ENCODE measurements at regions not wholly inside any gene's neighbourhood (a gene's known extent, or its start where the extent isn't known, plus 50 kb on each side); places are given as distances from the start of the nearest gene placed in this dataset.

GRCh38 chr18:22102953-22103646 is 66.3 kb upstream of the GATA6 start:
- no peak for TF ChIP-seq POLR2A (IDR thresholded peaks at IDR 0.05; ENCODE audit: low read depth)
- peak in 1 of 2 donors; percentile 12 for TF ChIP-seq POLR2AphosphoS5 (IDR thresholded peaks at IDR 0.05)
- no peak for TF ChIP-seq EP300 (IDR thresholded peaks at IDR 0.05)
- TF ChIP-seq CTCF (IDR thresholded peaks at IDR 0.05): no peak
- WGBS: 48% methylated on average over 7 of the region's 7 CpGs
- Histone ChIP-seq H3K27me3 (no peaks in the 10 kb centered on the region), H3K9me3 (no peaks in the 10 kb centered on the region), H3K27ac (replicated peaks in 1 of 4) (no peak overlapping the region), H3K4me1 (no peaks in the 10 kb centered on the region), H3K36me3 (no peaks in the 10 kb centered on the region), H3K4me3 (no peak overlapping the region)
- intact Hi-C loops (cut with DNase I): no loop called here
- no peak for DNase-seq (ENCODE audit: extremely low spot score)

GRCh38 chr18:22103647-22104031 is 65.8 kb upstream of the GATA6 start:
- WGBS: 85% methylated on average over 6 of the region's 6 CpGs
- Histone ChIP-seq H3K36me3 (no peaks in the 10 kb centered on the region), H3K27me3 (no peaks in the 10 kb centered on the region), H3K27ac (replicated peaks in 1 of 4) (no peak overlapping the region), H3K9me3 (no peaks in the 10 kb centered on the region), H3K4me1 (no peaks in the 10 kb centered on the region), H3K4me3 (no peak overlapping the region)
- no peak for TF ChIP-seq POLR2AphosphoS5 (IDR thresholded peaks at IDR 0.05)
- TF ChIP-seq CTCF (IDR thresholded peaks at IDR 0.05): no peak
- TF ChIP-seq EP300 (IDR thresholded peaks at IDR 0.05): no peak
- TF ChIP-seq POLR2A (IDR thresholded peaks at IDR 0.05; ENCODE audit: low read depth): no peak
- DNase-seq (ENCODE audit: extremely low spot score): no peak
- intact Hi-C loops (cut with DNase I): no loop called here

GRCh38 chr18:22106536-22107292 is 62.7 kb upstream of the GATA6 start:
- H3K27ac ChIP-seq (replicated peaks in 1 of 4): no peak overlapping the region
- H3K4me1 ChIP-seq: no peaks in the 10 kb centered on the region
- no peaks in the 10 kb centered on the region for H3K36me3 ChIP-seq
- intact Hi-C loops (cut with DNase I): no loop called here
- WGBS: 89% methylated on average over 4 of the region's 4 CpGs
- TF ChIP-seq POLR2AphosphoS5 (IDR thresholded peaks at IDR 0.05): no peak
- no peak for TF ChIP-seq POLR2A (IDR thresholded peaks at IDR 0.05; ENCODE audit: low read depth)
- TF ChIP-seq CTCF (IDR thresholded peaks at IDR 0.05): no peak
- TF ChIP-seq EP300 (IDR thresholded peaks at IDR 0.05): no peak
- H3K27me3 ChIP-seq: no peaks in the 10 kb centered on the region
- H3K9me3 ChIP-seq: no peaks in the 10 kb centered on the region
- no peak for DNase-seq (ENCODE audit: extremely low spot score)
- no peak overlapping the region for H3K4me3 ChIP-seq

GRCh38 chr18:22108674-22109073 is 60.7 kb upstream of the GATA6 start:
- Histone ChIP-seq H3K27me3 (no peaks in the 10 kb centered on the region), H3K4me3 (no peak overlapping the region), H3K36me3 (no peaks in the 10 kb centered on the region), H3K9me3 (no peaks in the 10 kb centered on the region), H3K27ac (replicated peaks in 1 of 4) (no peak overlapping the region), H3K4me1 (peaks cover 0 to 4% (median 0%) of the 10 kb centered on the region in 4 donors)
- no peak for DNase-seq (ENCODE audit: extremely low spot score)
- intact Hi-C loops (cut with DNase I): no loop called here
- TF ChIP-seq POLR2A (IDR thresholded peaks at IDR 0.05; ENCODE audit: low read depth) (no peak), EP300 (IDR thresholded peaks at IDR 0.05) (no peak), POLR2AphosphoS5 (IDR thresholded peaks at IDR 0.05) (no peak), CTCF (IDR thresholded peaks at IDR 0.05) (no peak)
- 81% methylated on average over 2 of the region's 2 CpGs for WGBS

All from esophagus muscularis mucosa (tissue), 4 donors.